CD14-positive monocyte (primary cell): ENCODE measurements at regions not wholly inside any gene's neighbourhood (a gene's known extent, or its start where the extent isn't known, plus 50 kb on each side); places are given as distances from the start of the nearest gene placed in this dataset.

Experiments used
- DNase-seq, 3 donors: peaks; one replicate each; pipeline ENCODE4 v3.0.0-alpha.2; 2011 to 2022
- H2AFZ ChIP-seq: 2 replicates; pipeline ENCODE4 v1.6.0; 2012; ENCODE audit warnings: mild to moderate bottlenecking, low read depth, low read length, inconsistent platforms; ENCODE audit not compliant: insufficient read depth, poor library complexity, severe bottlenecking
- H3K27ac ChIP-seq, 2 donors: 1 replicate in 1 of 2; 2 replicates in 1 of 2; pipeline ENCODE4 v1.5.1; 2012 to 2013; ENCODE audit warnings: low read length in 2 of 2, control low read depth in 1 of 2, inconsistent platforms in 1 of 2, low read depth in 1 of 2, mild to moderate bottlenecking in 1 of 2
- H3K27me3 ChIP-seq, 2 donors: one replicate each; pipeline versions ENCODE4 v1.6.0 to v1.6.1; 2011 to 2013; ENCODE audit warnings: low read length in 2 of 2; ENCODE audit not compliant: control insufficient read depth in 2 of 2, insufficient read depth in 2 of 2
- H3K36me3 ChIP-seq, 2 donors: replicated peaks in 1 of 2; 1 replicate in 1 of 2; 2 replicates in 1 of 2; pipeline versions ENCODE4 v1.5.1 to v1.6.1; 2012 to 2013; ENCODE audit warnings: low read length in 2 of 2, control low read depth in 1 of 2, inconsistent platforms in 1 of 2, mild to moderate bottlenecking in 1 of 2; ENCODE audit not compliant: insufficient read depth in 2 of 2, control insufficient read depth in 1 of 2
- H3K4me1 ChIP-seq, 2 donors: 1 replicate in 1 of 2; 2 replicates in 1 of 2; pipeline versions ENCODE4 v1.5.1 to v1.6.1; 2012 to 2013; ENCODE audit warnings: low read length in 2 of 2, control low read depth in 1 of 2, inconsistent platforms in 1 of 2, mild to moderate bottlenecking in 1 of 2, moderate library complexity in 1 of 2; ENCODE audit not compliant: insufficient read depth in 2 of 2, control insufficient read depth in 1 of 2
- H3K4me2 ChIP-seq: replicated peaks from 2 replicates; pipeline ENCODE3; 2012; ENCODE audit warnings: low read length, moderate library complexity, mild to moderate bottlenecking; ENCODE audit not compliant: poor library complexity, severe bottlenecking; ENCODE audit errors: extremely low read depth
- H3K4me3 ChIP-seq, 3 experiments: fragments of 200-600 bp in 1 of 3; sonication (generic) in 1 of 3; replicated peaks in 1 of 3; 1 replicate in 2 of 3; 2 replicates in 1 of 3; pipeline ENCODE4 v1.5.1; 2011 to 2013; ENCODE audit warnings: low read length in 3 of 3, mild to moderate bottlenecking in 3 of 3, control low read depth in 2 of 3, low read depth in 2 of 3, inconsistent platforms in 1 of 3, moderate library complexity in 1 of 3
- H3K79me2 ChIP-seq: 2 replicates; pipeline ENCODE4 v1.6.0; 2012; ENCODE audit warnings: mild to moderate bottlenecking, control low read depth, inconsistent platforms, low read length, moderate library complexity; ENCODE audit not compliant: insufficient read depth
- H3K9ac ChIP-seq: 2 replicates; pipeline ENCODE4 v1.6.0; 2017; ENCODE audit warnings: low read length, mild to moderate bottlenecking; ENCODE audit not compliant: insufficient read depth, poor library complexity, severe bottlenecking
- H3K9me3 ChIP-seq, 2 donors: replicated peaks in 1 of 2; 1 replicate in 1 of 2; 2 replicates in 1 of 2; pipeline versions ENCODE4 v1.5.1 to v1.6.1; 2012 to 2013; ENCODE audit warnings: low read length in 2 of 2, control low read depth in 1 of 2; ENCODE audit not compliant: control insufficient read depth in 1 of 2, insufficient read depth in 1 of 2
- H4K20me1 ChIP-seq: 2 replicates; pipeline ENCODE4 v1.6.0; 2012; ENCODE audit warnings: mild to moderate bottlenecking, low read length, control low read depth, moderate library complexity; ENCODE audit not compliant: insufficient read depth
- H3K27ac Mint-ChIP-seq, 7 donors: one replicate each; pipeline ENCODE4 v1.8.0; 2020; ENCODE audit warnings: mild to moderate bottlenecking in 7 of 7, mixed read lengths in 7 of 7, moderate library complexity in 6 of 7, inconsistent platforms in 2 of 7
- H3K27me3 Mint-ChIP-seq, 3 donors: one replicate each; pipeline ENCODE4 v1.8.0; 2021 to 2022; ENCODE audit warnings: low read depth in 3 of 3, mild to moderate bottlenecking in 3 of 3, mixed read lengths in 3 of 3, moderate library complexity in 3 of 3, inconsistent platforms in 1 of 3
- H3K36me3 Mint-ChIP-seq, 2 donors: one replicate each; pipeline ENCODE4 v1.8.0; 2020; ENCODE audit warnings: mixed read lengths in 2 of 2, inconsistent platforms in 1 of 2, mild to moderate bottlenecking in 1 of 2
- H3K4me1 Mint-ChIP-seq: one replicate; pipeline ENCODE4 v1.8.0; 2020; ENCODE audit warnings: mild to moderate bottlenecking, mixed read lengths
- H3K4me3 Mint-ChIP-seq, 2 donors: one replicate each; pipeline ENCODE4 v1.8.0; 2020; ENCODE audit warnings: mild to moderate bottlenecking in 2 of 2, mixed read lengths in 2 of 2, moderate library complexity in 1 of 2
- H3K9me3 Mint-ChIP-seq, 7 donors: one replicate each; pipeline ENCODE4 v1.8.0; 2020 to 2022; ENCODE audit warnings: mixed read lengths in 7 of 7, mild to moderate bottlenecking in 6 of 7, moderate library complexity in 6 of 7, inconsistent platforms in 2 of 7
- WGBS: methylation state at CpG from one replicate; pipeline ENCODE4 v1.1.5; 2013; ENCODE audit warnings: missing lambda C conversion rate; ENCODE audit not compliant: insufficient coverage; 5-methylcytosine and 5-hydroxymethylcytosine counted together
- intact Hi-C, 2 donors: fragments of 100-400 bp; cut with micrococcal nuclease; formaldehyde crosslinking; loops; one replicate each; pipeline versions ENCODE4 v1.15.0 to v1.15.1; 2023
- TF ChIP-seq, protein P1 (sequence below): fragments of 200-600 bp; IDR thresholded peaks from one replicate; pipeline ENCODE4 v1.8.0; 2022; ENCODE audit warnings: antibody characterized with exemption, mild to moderate bottlenecking

DNA sequence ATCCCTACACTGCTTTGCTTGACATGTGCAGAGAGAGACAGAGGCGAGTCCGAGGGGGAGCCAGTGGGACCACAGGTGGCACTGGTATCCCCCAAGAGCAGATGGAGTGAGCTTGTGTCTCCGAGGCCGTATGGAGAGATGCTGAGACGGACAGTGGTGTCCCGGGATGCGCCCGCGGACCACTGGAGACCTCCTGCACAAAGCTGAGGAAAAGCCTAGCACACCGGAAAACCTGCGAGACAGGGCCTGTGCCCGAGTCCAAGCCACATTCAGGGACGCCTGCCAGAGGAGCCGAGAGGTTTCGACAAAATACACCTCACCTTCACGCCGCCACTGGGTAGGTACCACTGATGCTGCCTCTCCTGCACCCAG lies 66.0 kb upstream of the ZNF527 start:
- peaks cover 3% of the 10 kb centered on the region for H3K4me1 Mint-ChIP-seq
- H3K27ac Mint-ChIP-seq, result no peak overlapping the region
- no peaks in the 10 kb centered on the region for H3K36me3 Mint-ChIP-seq
- H3K9ac ChIP-seq, result no peak overlapping the region
- H3K9me3 ChIP-seq, result peaks cover 55 to 56% of the 10 kb centered on the region in 2 donors
- no peak overlapping the region for H3K4me3 ChIP-seq
- no peaks in the 10 kb centered on the region for H3K36me3 ChIP-seq
- intact Hi-C loops, result no loop called here
- H3K27me3 Mint-ChIP-seq, result peaks cover 4 to 5% (median 4%) of the 10 kb centered on the region in 3 donors
- H3K4me1 ChIP-seq, result no peaks in the 10 kb centered on the region
- TF ChIP-seq, protein P1, sequence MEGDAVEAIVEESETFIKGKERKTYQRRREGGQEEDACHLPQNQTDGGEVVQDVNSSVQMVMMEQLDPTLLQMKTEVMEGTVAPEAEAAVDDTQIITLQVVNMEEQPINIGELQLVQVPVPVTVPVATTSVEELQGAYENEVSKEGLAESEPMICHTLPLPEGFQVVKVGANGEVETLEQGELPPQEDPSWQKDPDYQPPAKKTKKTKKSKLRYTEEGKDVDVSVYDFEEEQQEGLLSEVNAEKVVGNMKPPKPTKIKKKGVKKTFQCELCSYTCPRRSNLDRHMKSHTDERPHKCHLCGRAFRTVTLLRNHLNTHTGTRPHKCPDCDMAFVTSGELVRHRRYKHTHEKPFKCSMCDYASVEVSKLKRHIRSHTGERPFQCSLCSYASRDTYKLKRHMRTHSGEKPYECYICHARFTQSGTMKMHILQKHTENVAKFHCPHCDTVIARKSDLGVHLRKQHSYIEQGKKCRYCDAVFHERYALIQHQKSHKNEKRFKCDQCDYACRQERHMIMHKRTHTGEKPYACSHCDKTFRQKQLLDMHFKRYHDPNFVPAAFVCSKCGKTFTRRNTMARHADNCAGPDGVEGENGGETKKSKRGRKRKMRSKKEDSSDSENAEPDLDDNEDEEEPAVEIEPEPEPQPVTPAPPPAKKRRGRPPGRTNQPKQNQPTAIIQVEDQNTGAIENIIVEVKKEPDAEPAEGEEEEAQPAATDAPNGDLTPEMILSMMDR, result no peak
- H2AFZ ChIP-seq, result no peak overlapping the region
- H3K4me3 Mint-ChIP-seq, result no peak overlapping the region
- no peaks in the 10 kb centered on the region for H3K79me2 ChIP-seq
- H4K20me1 ChIP-seq, result no peaks in the 10 kb centered on the region
- 94% methylated on average over 16 of the region's 17 CpGs for WGBS
- H3K27me3 ChIP-seq, result no peaks in the 10 kb centered on the region
- no peak overlapping the region for H3K27ac ChIP-seq
- no peak for DNase-seq
- no peak overlapping the region for H3K4me2 ChIP-seq
- H3K9me3 Mint-ChIP-seq, result peaks cover 37 to 51% (median 48%) of the 10 kb centered on the region in 7 donors

DNA sequence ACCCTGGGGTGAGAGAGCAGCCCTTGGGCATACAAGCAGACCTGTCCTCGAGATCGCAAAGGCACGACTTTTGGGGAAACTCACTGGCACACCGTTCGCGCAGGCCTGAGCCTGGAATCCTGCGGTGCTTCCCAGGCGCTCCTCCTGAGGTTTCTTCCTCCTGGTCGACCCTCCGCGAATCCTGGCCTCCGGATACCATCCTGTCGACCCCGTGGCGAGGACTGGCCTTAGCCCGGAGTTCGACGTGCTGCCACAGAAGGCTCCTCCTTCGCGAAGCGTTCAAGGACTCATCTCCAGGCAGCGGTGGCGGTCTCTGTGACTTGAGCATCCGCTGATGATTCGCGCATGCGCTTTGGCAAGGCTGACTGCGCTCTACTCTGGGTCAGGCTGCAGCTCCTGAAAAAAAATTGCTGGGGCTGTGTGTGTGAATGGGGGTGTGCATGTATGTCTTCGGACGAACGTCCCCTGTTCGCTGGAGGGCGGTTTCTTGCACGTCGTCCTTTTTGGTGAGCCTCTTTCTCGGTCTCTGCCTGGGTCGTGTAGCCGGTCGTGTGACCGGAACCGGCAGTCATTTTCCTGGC lies 64.4 kb upstream of the ZNF527 start:
- Mint-ChIP-seq H3K27ac (no peak overlapping the region), H3K36me3 (no peaks in the 10 kb centered on the region), H3K27me3 (peaks cover 7 to 8% (median 8%) of the 10 kb centered on the region in 3 donors), H3K9me3 (peaks cover 39 to 55% (median 51%) of the 10 kb centered on the region in 7 donors), H3K4me1 (peaks cover 3% of the 10 kb centered on the region), H3K4me3 (no peak overlapping the region)
- H3K27ac ChIP-seq, result no peak overlapping the region
- H3K9me3 ChIP-seq, result peaks cover 58 to 62% of the 10 kb centered on the region in 2 donors
- no peaks in the 10 kb centered on the region for H3K79me2 ChIP-seq
- no peak overlapping the region for H3K4me3 ChIP-seq
- no peak overlapping the region for H3K4me2 ChIP-seq
- H3K4me1 ChIP-seq, result no peaks in the 10 kb centered on the region
- WGBS, result 84% methylated on average over 40 of the region's 41 CpGs
- H3K9ac ChIP-seq, result no peak overlapping the region
- no peak overlapping the region for H2AFZ ChIP-seq
- H3K27me3 ChIP-seq, result peaks cover 3 to 7% of the 10 kb centered on the region in 2 donors
- DNase-seq, result no peak
- intact Hi-C loops, result no loop called here
- TF ChIP-seq, protein P1, result no peak
- no peaks in the 10 kb centered on the region for H4K20me1 ChIP-seq
- H3K36me3 ChIP-seq, result no peaks in the 10 kb centered on the region
